H1 (cell line): ENCODE measurements at regions not wholly inside any gene's neighbourhood (a gene's known extent, or its start where the extent isn't known, plus 50 kb on each side); places are given as distances from the start of the nearest gene placed in this dataset.
A peak's percentile ranks its signal among the peaks of the same experiment; 100 is the strongest.

Experiments used
- CTCF ChIA-PET: fragments of 300-600 bp; sonication (Branson Sonifier 250); formaldehyde crosslinking; loops from one replicate; lab custom pipeline; 2021; ENCODE audit not compliant: partially characterized antibody; lab: Charles Lee
- POLR2A ChIA-PET: fragments of 300-600 bp; sonication (Branson Sonifier 250); formaldehyde crosslinking; loops from one replicate; lab custom pipeline; 2021; ENCODE audit warnings: inconsistent platforms; ENCODE audit not compliant: partially characterized antibody; lab: Charles Lee
- DNase-seq, 2 experiments: peaks; one replicate each; pipeline versions ENCODE4 v3.0.0 to v3.0.0-alpha.2; 2010 to 2022; ENCODE audit warnings: low spot score in 2 of 2, low read depth in 1 of 2, mixed read lengths in 1 of 2
- FAIRE-seq: peaks from 2 replicates; lab custom pipeline; 2011; peaks lifted over from hg19 to GRCh38; lab: Jason Lieb, UNC
- H2AFZ ChIP-seq: 2 replicates; pipeline ENCODE4 v1.8.1; 2012; ENCODE audit warnings: low read length, inconsistent platforms
- H2AK5ac ChIP-seq: 2 replicates; pipeline ENCODE4 v1.6.1; 2013; ENCODE audit warnings: low read depth, low read length
- H2BK120ac ChIP-seq: replicated peaks from 2 replicates; pipeline ENCODE3; 2013; ENCODE audit warnings: low read depth, low read length, inconsistent platforms
- H2BK12ac ChIP-seq: 2 replicates; pipeline ENCODE4 v1.6.1; 2013; ENCODE audit warnings: low read depth, low read length
- H2BK15ac ChIP-seq: 2 replicates; pipeline ENCODE4 v1.6.1; 2013; ENCODE audit warnings: low read length
- H2BK20ac ChIP-seq: 2 replicates; pipeline ENCODE4 v1.6.1; 2013; ENCODE audit warnings: low read length
- H2BK5ac ChIP-seq: 2 replicates; pipeline ENCODE4 v1.6.1; 2013; ENCODE audit warnings: low read depth, low read length
- H3K14ac ChIP-seq: 2 replicates; pipeline ENCODE4 v1.6.1; 2013; ENCODE audit warnings: inconsistent platforms; ENCODE audit not compliant: insufficient read length
- H3K18ac ChIP-seq: 2 replicates; pipeline ENCODE4 v1.6.1; 2013; ENCODE audit warnings: low read length; ENCODE audit errors: extremely low read depth
- H3K23ac ChIP-seq: 2 replicates; pipeline ENCODE4 v1.6.1; 2013; ENCODE audit warnings: inconsistent platforms; ENCODE audit not compliant: insufficient read length
- H3K23me2 ChIP-seq: 2 replicates; pipeline ENCODE4 v1.6.1; 2013; ENCODE audit warnings: low read depth, low read length
- H3K27ac ChIP-seq: 2 replicates; pipeline ENCODE4 v1.6.1; 2011; ENCODE audit warnings: low read depth, low read length, inconsistent platforms
- H3K27me3 ChIP-seq, 4 experiments: replicated peaks in 1 of 4; 1 replicate in 1 of 4; 2 replicates in 3 of 4; pipeline versions ENCODE4 v1.6.1 to v1.8.1; 2011 to 2013; ENCODE audit warnings: low read length in 3 of 4, mild to moderate bottlenecking in 3 of 4, inconsistent platforms in 2 of 4, mixed read lengths in 2 of 4, moderate library complexity in 1 of 4; ENCODE audit not compliant: control insufficient read depth in 3 of 4, insufficient read depth in 3 of 4; ENCODE audit errors: extremely low read depth in 1 of 4
- H3K36me3 ChIP-seq, 4 experiments: 2 replicates each; pipeline versions ENCODE4 v1.6.1 to v1.8.1; 2011 to 2013; ENCODE audit warnings: mild to moderate bottlenecking in 4 of 4, low read length in 3 of 4, moderate library complexity in 2 of 4, control low read depth in 1 of 4, inconsistent platforms in 1 of 4; ENCODE audit not compliant: insufficient read depth in 4 of 4, control insufficient read depth in 2 of 4
- H3K4ac ChIP-seq: replicated peaks from 2 replicates; pipeline ENCODE3; 2013; ENCODE audit warnings: low read length, low read depth, mixed read lengths, inconsistent platforms; ENCODE audit not compliant: insufficient read length
- H3K4me1 ChIP-seq, 4 experiments: replicated peaks in 1 of 4; 1 replicate in 1 of 4; 2 replicates in 3 of 4; pipeline versions ENCODE4 v1.6.1 to v1.8.1; 2011 to 2013; ENCODE audit warnings: low read length in 3 of 4, inconsistent platforms in 2 of 4, mixed read lengths in 1 of 4; ENCODE audit not compliant: insufficient read depth in 4 of 4, control insufficient read depth in 3 of 4
- H3K4me2 ChIP-seq, 2 experiments: 2 replicates each; pipeline versions ENCODE4 v1.6.1 to v1.8.1; 2011 to 2013; ENCODE audit warnings: low read depth in 2 of 2, low read length in 2 of 2, control low read depth in 1 of 2, inconsistent platforms in 1 of 2, mild to moderate bottlenecking in 1 of 2; ENCODE audit not compliant: insufficient read depth in 1 of 2
- H3K4me3 ChIP-seq, 4 experiments: fragments of 200-600, 300-600 bp in 1 of 4; sonication (generic), shearing (Covaris generic), sonication (Bioruptor Twin) in 1 of 4; 2 replicates each; pipeline versions ENCODE4 v1.5.1 to v1.8.1; 2011 to 2016; ENCODE audit warnings: low read length in 4 of 4, low read depth in 3 of 4, control low read depth in 2 of 4, inconsistent platforms in 2 of 4, mild to moderate bottlenecking in 2 of 4, mixed read lengths in 1 of 4, moderate library complexity in 1 of 4; ENCODE audit not compliant: insufficient read depth in 2 of 4; ENCODE audit errors: extremely low read depth in 1 of 4
- H3K56ac ChIP-seq: replicated peaks from 2 replicates; pipeline ENCODE3; 2013; ENCODE audit warnings: low read depth, mild to moderate bottlenecking, mixed read lengths, low read length, inconsistent platforms; ENCODE audit not compliant: insufficient read length
- H3K79me1 ChIP-seq: 2 replicates; pipeline ENCODE4 v1.6.1; 2013; ENCODE audit warnings: low read depth, low read length, control low read depth
- H3K79me2 ChIP-seq, 2 experiments: 2 replicates each; pipeline versions ENCODE4 v1.6.1 to v1.8.1; 2012 to 2013; ENCODE audit warnings: low read length in 2 of 2, mild to moderate bottlenecking in 2 of 2, inconsistent platforms in 1 of 2; ENCODE audit not compliant: insufficient read depth in 2 of 2, control insufficient read depth in 1 of 2
- H3K9ac ChIP-seq, 4 experiments: replicated peaks in 1 of 4; 1 replicate in 1 of 4; 2 replicates in 3 of 4; pipeline versions ENCODE4 v1.6.1 to v1.8.1; 2011 to 2013; ENCODE audit warnings: low read depth in 3 of 4, low read length in 3 of 4, control low read depth in 2 of 4, mild to moderate bottlenecking in 2 of 4, moderate library complexity in 2 of 4, inconsistent platforms in 1 of 4; ENCODE audit errors: extremely low read depth in 1 of 4
- H3K9me3 ChIP-seq, 2 experiments: 2 replicates each; pipeline versions ENCODE4 v1.6.1 to v1.8.1; 2012 to 2013; ENCODE audit warnings: mild to moderate bottlenecking in 2 of 2, moderate library complexity in 2 of 2, control low read depth in 1 of 2, inconsistent platforms in 1 of 2, low read depth in 1 of 2, low read length in 1 of 2, mixed read lengths in 1 of 2; ENCODE audit not compliant: insufficient read depth in 2 of 2
- H4K20me1 ChIP-seq, 2 experiments: replicated peaks in 1 of 2; 2 replicates each; pipeline versions ENCODE3 to v1.8.1; 2011 to 2013; ENCODE audit warnings: inconsistent platforms in 2 of 2, low read length in 2 of 2, mild to moderate bottlenecking in 1 of 2; ENCODE audit not compliant: insufficient read depth in 2 of 2, control insufficient read depth in 1 of 2
- H4K5ac ChIP-seq: 2 replicates; pipeline ENCODE4 v1.6.1; 2013; ENCODE audit warnings: low read length, low read depth, mixed read lengths, inconsistent platforms; ENCODE audit not compliant: insufficient read length
- H4K8ac ChIP-seq: 2 replicates; pipeline ENCODE4 v1.8.0; 2013; ENCODE audit warnings: mild to moderate bottlenecking, moderate library complexity, low read length, inconsistent platforms; ENCODE audit not compliant: insufficient read depth; ENCODE audit errors: extremely low read depth
- H4K91ac ChIP-seq: replicated peaks from 2 replicates; pipeline ENCODE3; 2013; ENCODE audit warnings: low read length, mixed read lengths, inconsistent platforms; ENCODE audit not compliant: insufficient read length
- BCL11A ChIP-seq, 2 experiments: IDR thresholded peaks; one replicate each; pipeline ENCODE4 v1.6.1; 2011; ENCODE audit warnings: low read depth in 2 of 2, low read length in 2 of 2, mild to moderate bottlenecking in 2 of 2
- FOSL1 ChIP-seq: IDR thresholded peaks from 2 replicates; pipeline ENCODE4 v1.6.1; 2011; ENCODE audit warnings: mild to moderate bottlenecking, low read depth, low read length, moderate library complexity; ENCODE audit not compliant: insufficient read depth
- GABPA ChIP-seq: IDR thresholded peaks from 2 replicates; pipeline ENCODE4 v1.6.1; 2011; ENCODE audit warnings: mild to moderate bottlenecking, low read length, moderate library complexity, borderline replicate concordance; ENCODE audit not compliant: insufficient read depth
- HDAC2 ChIP-seq, 2 experiments: fragments of 300-600 bp in 1 of 2; sonication (generic) in 1 of 2; IDR thresholded peaks; 2 replicates each; pipeline ENCODE4 v1.6.1; 2011 to 2012; ENCODE audit warnings: low read depth in 2 of 2, low read length in 2 of 2, mild to moderate bottlenecking in 2 of 2, moderate library complexity in 2 of 2, borderline replicate concordance in 1 of 2, inconsistent platforms in 1 of 2
- KDM4A ChIP-seq: IDR thresholded peaks from one replicate; pipeline ENCODE4 v1.7.1; 2012; ENCODE audit warnings: low read depth, mild to moderate bottlenecking, moderate library complexity, low read length, inconsistent platforms; ENCODE audit not compliant: severe bottlenecking
- POLR2AphosphoS5 ChIP-seq: IDR thresholded peaks from 2 replicates; pipeline ENCODE4 v1.6.1; 2011; ENCODE audit warnings: low read depth, low read length
- RXRA ChIP-seq: IDR thresholded peaks from 2 replicates; pipeline ENCODE4 v1.6.1; 2011; ENCODE audit warnings: low read depth, mild to moderate bottlenecking, low read length, moderate library complexity; ENCODE audit not compliant: insufficient read depth
- YY1 ChIP-seq: IDR thresholded peaks from 2 replicates; pipeline ENCODE4 v1.6.1; 2011; ENCODE audit warnings: low read depth, mild to moderate bottlenecking, low read length
- WGBS, 2 experiments: shearing (Covaris generic) in 1 of 2; methylation state at CpG; one replicate each; pipeline versions ENCODE4 v1.1.6 to v1.1.7; 2013 to 2015; ENCODE audit warnings: low lambda C conversion rate in 2 of 2, mixed read lengths in 2 of 2, inconsistent platforms in 1 of 2, low coverage in 1 of 2, missing lambda C conversion rate in 1 of 2; ENCODE audit not compliant: insufficient replicate concordance in 2 of 2, insufficient coverage in 1 of 2, insufficient read length in 1 of 2; ENCODE audit errors: extremely low coverage in 1 of 2, missing lambda C conversion rate in 1 of 2; 5-methylcytosine and 5-hydroxymethylcytosine counted together
- TF ChIP-seq, protein P1 (sequence below): IDR thresholded peaks from 2 replicates; pipeline ENCODE4 v1.6.1; 2011; ENCODE audit warnings: low read depth, mild to moderate bottlenecking, low read length; ENCODE audit not compliant: insufficient read depth

- Histone ChIP-seq H3K56ac (no peak overlapping the region), H3K27me3 (no peaks in the 10 kb centered on the region), H2AFZ (peak overlapping the region; percentile 58), H4K91ac (no peak overlapping the region), H4K20me1 (no peaks in the 10 kb centered on the region), H3K23me2 (no peaks in the 10 kb centered on the region), H3K36me3 (no peaks in the 10 kb centered on the region), H2BK120ac (no peak overlapping the region), H3K4ac (no peak overlapping the region), H3K27ac (no peak overlapping the region), H3K14ac (no peak overlapping the region), H3K79me1 (no peaks in the 10 kb centered on the region), H2BK5ac (no peak overlapping the region), H3K4me2 (no peak overlapping the region), H3K9me3 (no peaks in the 10 kb centered on the region), H2BK12ac (no peak overlapping the region), H3K79me2 (no peaks in the 10 kb centered on the region), H3K9ac (no peak overlapping the region), H2BK20ac (no peak overlapping the region), H3K18ac (no peak overlapping the region), H4K8ac (no peak overlapping the region), H2AK5ac (no peak overlapping the region), H3K4me1 (peaks cover 0 to 7% (median 2%) of the 10 kb centered on the region in 4 experiments; a peak in 2 of 7 replicates), H4K5ac (no peak overlapping the region), H3K23ac (no peak overlapping the region), H2BK15ac (no peak overlapping the region), H3K4me3 (no peak overlapping the region)
- 87% methylated on average over 3 of the region's 3 CpGs; no CpG with 5 or more reads in 1 of the 2 experiments for WGBS, 2 experiments
- CTCF ChIA-PET = no interaction called here
- DNase-seq (no peak), FAIRE-seq (no peak)
- POLR2A ChIA-PET = no interaction called here
- TF ChIP-seq, protein P1, sequence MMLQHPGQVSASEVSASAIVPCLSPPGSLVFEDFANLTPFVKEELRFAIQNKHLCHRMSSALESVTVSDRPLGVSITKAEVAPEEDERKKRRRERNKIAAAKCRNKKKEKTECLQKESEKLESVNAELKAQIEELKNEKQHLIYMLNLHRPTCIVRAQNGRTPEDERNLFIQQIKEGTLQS = no peak
- TF ChIP-seq RXRA (no peak), GABPA (no peak), BCL11A (IDR thresholded peaks at IDR 0.05; ENCODE audit: low read depth in 2 of 2, low read length in 2 of 2) (no peak), POLR2AphosphoS5 (no peak), YY1 (no peak), KDM4A (no peak), FOSL1 (no peak), HDAC2 (IDR thresholded peaks at IDR 0.05; ENCODE audit: borderline replicate concordance in 1 of 2, low read depth in 2 of 2, low read length in 2 of 2) (no peak)
These were observed 955.9 kb downstream of the TBC1D22A start for GRCh38 chr22:47718337-47718736.
